ENCODE measurements at regions not wholly inside any gene's neighbourhood (a gene's known extent, or its start where the extent isn't known, plus 50 kb on each side); places are given as distances from the start of the nearest gene placed in this dataset.

GRCh38 chr2:67006373-67006960 lies 390.7 kb upstream of the ETAA1 start:
- Histone ChIP-seq H3K27me3 (replicated peaks; ENCODE audit: insufficient read depth) (no peaks in the 10 kb centered on the region), H3K4me3 (no peak overlapping the region), H3K4me1 (ENCODE audit: control insufficient read depth in 1 of 2, low read depth in 2 of 2) (no peaks in the 10 kb centered on the region), H3K9me3 (no peaks in the 10 kb centered on the region), H3K36me3 (no peaks in the 10 kb centered on the region), H3K27ac (no peak overlapping the region)
- ATAC-seq (ENCODE audit: insufficient number of reproducible peaks, low FRiP score, low read depth) (no peak), DNase-seq (ENCODE audit: low spot score) (no peak)
- no peak for TF ChIP-seq CTCF (IDR thresholded peaks at IDR 0.05)

GRCh38 chr2:67008155-67008554 lies 389.0 kb upstream of the ETAA1 start:
- Histone ChIP-seq H3K9me3 (no peaks in the 10 kb centered on the region), H3K36me3 (no peaks in the 10 kb centered on the region), H3K27ac (no peak overlapping the region), H3K27me3 (replicated peaks; ENCODE audit: insufficient read depth) (no peaks in the 10 kb centered on the region), H3K4me1 (ENCODE audit: control insufficient read depth in 1 of 2, low read depth in 2 of 2) (no peaks in the 10 kb centered on the region), H3K4me3 (no peak overlapping the region)
- DNase-seq (ENCODE audit: low spot score), result no peak
- ATAC-seq (ENCODE audit: insufficient number of reproducible peaks, low FRiP score, low read depth), result no peak
- no peak for TF ChIP-seq CTCF (IDR thresholded peaks at IDR 0.05)

GRCh38 chr2:67012165-67012564 lies 385.0 kb upstream of the ETAA1 start:
- Histone ChIP-seq H3K27ac (no peak overlapping the region), H3K4me1 (ENCODE audit: control insufficient read depth in 1 of 2, low read depth in 2 of 2) (no peaks in the 10 kb centered on the region), H3K36me3 (no peaks in the 10 kb centered on the region), H3K9me3 (no peaks in the 10 kb centered on the region), H3K27me3 (replicated peaks; ENCODE audit: insufficient read depth) (no peaks in the 10 kb centered on the region), H3K4me3 (no peak overlapping the region)
- no peak for ATAC-seq (ENCODE audit: insufficient number of reproducible peaks, low FRiP score, low read depth)
- no peak for TF ChIP-seq CTCF (IDR thresholded peaks at IDR 0.05)
- DNase-seq (ENCODE audit: low spot score), result no peak

GRCh38 chr2:67013821-67014220 lies 383.3 kb upstream of the ETAA1 start:
- Histone ChIP-seq H3K9me3 (no peaks in the 10 kb centered on the region), H3K4me3 (no peak overlapping the region), H3K27me3 (replicated peaks; ENCODE audit: insufficient read depth) (no peaks in the 10 kb centered on the region), H3K36me3 (no peaks in the 10 kb centered on the region), H3K27ac (no peak overlapping the region), H3K4me1 (ENCODE audit: control insufficient read depth in 1 of 2, low read depth in 2 of 2) (no peaks in the 10 kb centered on the region)
- TF ChIP-seq CTCF (IDR thresholded peaks at IDR 0.05), result no peak
- DNase-seq (ENCODE audit: low spot score) (no peak), ATAC-seq (ENCODE audit: insufficient number of reproducible peaks, low FRiP score, low read depth) (no peak)

- Histone ChIP-seq H3K9me3 (no peaks in the 10 kb centered on the region), H3K27ac (no peak overlapping the region), H3K27me3 (replicated peaks; ENCODE audit: insufficient read depth) (no peaks in the 10 kb centered on the region), H3K4me1 (ENCODE audit: control insufficient read depth in 1 of 2, low read depth in 2 of 2) (no peaks in the 10 kb centered on the region), H3K4me3 (no peak overlapping the region), H3K36me3 (no peaks in the 10 kb centered on the region)
- DNase-seq (ENCODE audit: low spot score), result no peak
- no peak for ATAC-seq (ENCODE audit: insufficient number of reproducible peaks, low FRiP score, low read depth)
- no peak for TF ChIP-seq CTCF (IDR thresholded peaks at IDR 0.05)
Observed at GRCh38 chr2:67015681-67016080, 381.5 kb upstream of the ETAA1 start.
